Activated T-cell treated with anti-CD3 and anti-CD28 coated beads for 24 hours (primary cell): ENCODE measurements at regions not wholly inside any gene's neighbourhood (a gene's known extent, or its start where the extent isn't known, plus 50 kb on each side); places are given as distances from the start of the nearest gene placed in this dataset.
"Not testable (repeated sequence)": the region's sequence is repeated elsewhere in the genome, so short reads cannot be mapped to it uniquely, and the experiment has no call there.

Source experiments
- DNase-seq: peaks from one replicate; pipeline ENCODE4 v3.0.0-alpha.2; 2020; ENCODE audit warnings: low read depth

DNA sequence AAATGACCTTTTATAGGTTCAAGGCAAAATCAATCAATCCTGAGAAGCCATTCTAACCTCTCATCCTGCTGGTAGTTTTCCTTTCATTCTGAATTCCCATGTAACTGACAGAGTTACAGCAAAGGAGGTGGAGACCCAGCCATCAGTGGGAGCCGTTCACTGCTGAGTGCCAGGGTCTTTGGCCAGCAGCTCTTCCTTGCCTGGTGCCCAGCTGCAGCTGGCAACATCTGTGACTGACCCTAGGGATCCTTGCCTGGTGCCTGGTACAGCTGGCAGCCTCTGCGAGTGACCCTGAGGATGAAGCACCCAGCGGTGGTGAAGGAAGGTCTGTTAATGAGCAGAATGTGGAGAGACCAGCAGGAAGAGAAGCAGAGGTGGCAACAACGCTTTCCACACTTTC, 314.6 kb downstream of the THBS2 start:
- no peak for DNase-seq

- DNase-seq, result no peak
Observed at GRCh38 chr6:168938546-168938945, 315.1 kb downstream of the THBS2 start.

DNA sequence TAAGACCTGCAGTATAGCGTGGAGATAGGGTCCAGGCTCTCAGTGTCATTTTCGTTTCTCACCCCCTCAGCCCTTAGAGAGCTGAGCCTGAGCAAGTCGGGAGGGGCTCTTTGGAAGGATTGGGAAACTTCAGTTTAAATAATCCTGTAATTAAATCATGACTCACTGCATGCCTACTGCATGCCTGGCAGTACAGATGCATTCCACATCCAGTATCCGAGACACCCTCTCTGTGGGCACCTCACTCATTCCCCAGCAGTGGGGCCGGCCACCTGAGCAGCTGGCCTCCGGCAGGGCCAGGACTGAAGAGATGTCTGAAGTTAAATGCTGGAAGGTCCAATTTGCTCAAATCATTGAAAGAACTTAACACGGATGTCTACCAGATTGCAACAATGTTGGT, 316.6 kb downstream of the THBS2 start:
- DNase-seq, result no peak

GRCh38 chr6:168935628-168936010, 318.0 kb downstream of the THBS2 start:
- DNase-seq, result no peak

DNA sequence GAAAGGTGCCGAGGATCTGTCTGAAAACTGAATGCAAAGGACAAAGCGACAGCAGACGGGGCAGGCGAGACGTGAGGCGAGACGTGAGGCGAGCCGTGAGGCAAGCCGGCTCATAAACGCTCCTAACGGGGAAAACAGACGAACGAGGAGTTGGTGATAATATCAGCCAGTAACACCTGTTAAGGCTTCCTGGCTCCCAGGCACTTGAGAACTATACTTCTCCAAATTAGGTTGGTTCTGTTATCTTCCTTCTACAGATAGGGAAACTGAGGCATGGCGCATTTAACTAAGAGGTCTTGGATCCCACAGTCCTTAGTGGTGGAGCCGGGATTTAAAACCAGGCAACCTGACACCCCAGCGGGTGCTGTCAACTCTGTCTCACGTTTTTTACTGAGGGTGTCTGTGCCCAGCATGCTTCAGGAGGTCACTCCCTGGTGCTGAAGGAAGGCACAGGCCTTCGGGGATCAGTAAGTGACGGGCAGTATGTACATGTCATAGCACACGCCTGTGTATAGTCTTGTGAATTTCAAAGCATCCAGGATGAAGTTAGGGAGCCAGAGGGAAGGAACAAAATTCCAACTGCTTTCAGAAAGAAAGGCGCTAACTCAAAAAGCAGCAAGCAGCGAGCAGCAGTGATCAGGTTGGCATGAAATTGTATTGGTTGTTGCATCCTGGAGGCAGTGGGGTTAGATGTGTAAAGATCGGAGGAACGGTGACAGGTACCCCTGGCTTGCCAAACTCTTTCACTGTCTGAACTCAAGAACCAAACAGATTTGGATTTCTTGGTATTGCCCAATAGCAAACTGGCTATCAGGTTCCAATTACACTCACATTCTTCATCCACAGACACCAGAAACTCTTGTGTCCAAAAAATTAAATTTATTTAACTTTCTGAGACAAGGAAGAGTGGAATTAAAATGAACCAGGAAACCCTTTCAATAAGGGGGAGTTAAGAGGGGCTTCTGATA, 318.7 kb downstream of the THBS2 start:
- DNase-seq, result no peak

DNA sequence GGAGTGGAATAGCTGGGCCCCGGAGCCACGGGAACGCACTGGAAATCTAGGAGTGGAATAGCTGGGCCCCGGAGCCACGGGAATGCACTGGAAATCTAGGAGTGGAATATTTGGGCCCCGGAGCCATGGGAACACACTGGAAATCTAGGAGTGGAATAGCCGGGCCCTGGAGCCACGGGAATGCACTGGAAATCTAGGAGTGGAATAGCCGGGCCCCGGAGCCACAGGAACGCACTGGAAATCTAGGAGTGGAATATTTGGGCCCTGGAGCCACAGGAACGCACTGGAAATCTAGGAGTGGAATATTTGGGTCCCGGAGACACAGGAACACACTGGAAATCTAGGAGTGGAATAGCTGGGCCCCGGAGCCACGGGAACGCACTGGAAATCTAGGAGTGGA, 321.5 kb downstream of the THBS2 start:
- DNase-seq, result not testable (repeated sequence)

GRCh38 chr6:168931072-168931471, 322.6 kb downstream of the THBS2 start:
- not testable (repeated sequence) for DNase-seq

DNA sequence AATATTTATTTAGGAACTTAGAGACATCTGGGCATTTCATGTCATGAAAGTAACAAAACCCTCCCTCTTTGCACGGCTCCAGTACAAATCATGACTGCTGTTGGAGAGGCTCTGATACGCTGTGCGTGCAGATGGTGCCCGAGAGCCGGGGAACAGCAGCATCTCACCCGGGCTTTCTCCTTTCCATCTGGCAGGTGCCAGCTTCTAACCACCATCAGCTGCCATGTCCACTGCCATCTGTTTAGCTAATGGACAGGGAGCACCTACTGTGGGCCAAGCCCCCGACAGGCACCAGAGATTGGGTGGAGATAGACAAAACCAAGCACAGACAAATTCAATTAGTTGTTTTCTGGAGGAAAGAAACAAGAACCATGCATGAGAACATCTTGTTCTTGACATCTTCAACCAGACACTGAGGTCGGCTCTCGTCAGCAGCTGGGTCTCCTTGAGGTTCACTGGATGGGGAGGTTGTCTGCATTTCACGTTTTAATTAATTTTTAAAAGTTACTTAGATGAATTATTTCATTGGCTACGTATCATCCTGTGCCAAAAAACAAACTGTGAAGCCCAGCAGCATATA, 323.7 kb downstream of the THBS2 start:
- DNase-seq, result no peak

DNA sequence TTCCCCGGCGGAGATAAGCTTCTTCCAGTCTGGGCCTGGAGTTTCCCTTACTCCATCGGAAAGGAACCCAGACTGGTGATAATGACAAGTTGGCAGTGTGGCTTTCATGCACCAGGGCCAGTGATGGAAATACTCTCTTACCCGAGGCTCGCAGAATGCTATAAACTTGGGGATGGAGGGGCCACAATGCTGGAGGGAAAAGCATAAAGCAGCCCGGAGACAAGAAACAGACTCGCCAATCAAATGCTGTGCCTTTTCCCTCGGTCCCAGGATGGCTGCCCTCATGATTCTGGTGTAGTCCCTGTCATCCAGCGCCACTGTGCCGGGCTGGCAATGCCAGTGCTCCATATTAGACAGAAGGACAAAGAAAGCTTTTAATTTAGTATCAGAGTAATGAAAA, 325.6 kb downstream of the THBS2 start:
- no peak for DNase-seq

DNA sequence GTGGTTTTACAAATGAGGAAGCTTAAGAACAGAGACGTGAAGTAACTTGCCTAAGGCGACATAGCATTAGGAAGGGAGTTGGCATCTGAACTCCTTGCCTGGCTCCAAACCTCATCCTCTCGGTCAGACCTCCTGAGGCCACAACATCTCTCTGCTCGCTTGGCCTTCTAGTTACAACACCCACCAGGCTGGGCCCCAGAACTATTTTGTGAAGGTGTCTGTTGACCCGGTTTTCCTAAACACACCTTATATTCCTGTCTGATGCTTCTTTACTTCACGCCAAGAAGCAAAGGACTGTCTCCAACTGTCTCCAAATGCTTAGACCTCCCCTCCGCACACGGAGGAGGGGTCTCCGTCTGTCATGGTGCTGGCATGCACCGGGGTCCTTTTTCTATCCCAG, 326.6 kb downstream of the THBS2 start:
- DNase-seq, result no peak

DNA sequence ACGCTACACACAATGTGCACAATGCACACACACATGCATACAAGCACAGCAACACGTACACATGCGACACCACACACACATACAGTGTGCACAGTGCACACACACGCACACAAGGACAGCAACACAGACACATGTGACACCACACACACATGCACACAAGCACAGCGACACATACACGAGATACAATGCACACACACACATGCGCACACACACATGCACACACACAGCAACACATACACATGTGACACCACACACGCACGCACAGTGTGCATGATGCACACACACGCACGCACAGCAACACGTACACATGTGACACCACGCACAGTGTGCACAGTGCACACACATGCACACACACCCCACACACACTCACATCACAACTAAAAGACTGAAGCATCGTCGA, 327.3 kb downstream of the THBS2 start:
- no peak for DNase-seq

- no peak for DNase-seq
Observed at GRCh38 chr6:168925671-168926070, 328.0 kb downstream of the THBS2 start.

DNA sequence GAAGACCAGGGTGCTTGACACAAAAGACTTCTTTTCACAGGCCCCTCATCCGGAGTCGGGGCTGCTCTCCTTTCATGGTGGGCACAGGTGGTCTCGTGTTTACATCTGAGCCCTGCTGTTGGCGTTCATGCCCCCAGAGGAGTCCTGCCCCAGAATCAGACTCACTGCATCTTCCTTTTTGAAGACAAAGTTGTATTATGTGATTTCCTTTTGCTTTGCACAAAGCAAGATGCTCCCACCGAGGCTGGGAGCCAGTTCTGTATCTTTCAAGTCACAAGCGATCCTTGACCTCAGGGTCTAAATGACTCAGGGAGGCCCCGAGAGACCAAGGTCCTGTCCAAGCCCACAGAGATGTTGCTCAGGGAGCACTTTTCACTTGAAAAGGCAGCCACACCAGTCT, 330.5 kb downstream of the THBS2 start:
- DNase-seq, result no peak

GRCh38 chr6:168922436-168922835, 331.2 kb downstream of the THBS2 start:
- no peak for DNase-seq

DNA sequence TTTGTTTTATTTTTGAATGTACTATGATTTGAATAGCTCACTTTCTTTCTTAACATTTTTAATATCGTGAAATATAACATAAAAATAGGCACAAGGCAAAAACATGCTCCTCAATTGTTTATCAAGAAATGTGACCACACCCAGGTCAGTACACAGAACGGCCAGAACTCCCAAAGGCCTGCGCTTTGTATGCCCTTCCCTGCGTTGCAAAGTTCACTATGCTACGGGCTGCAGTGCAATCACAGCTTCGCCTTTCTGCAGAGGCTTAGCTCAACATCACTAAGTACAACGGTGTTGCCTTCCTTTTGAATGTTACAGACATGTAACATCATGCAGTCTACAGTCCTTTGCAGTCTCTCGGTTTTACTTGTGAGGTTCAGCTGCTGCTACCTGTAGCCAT, 333.4 kb downstream of the THBS2 start:
- DNase-seq, result no peak

GRCh38 chr6:168919470-168920179, 334.0 kb downstream of the THBS2 start:
- no peak for DNase-seq

DNA sequence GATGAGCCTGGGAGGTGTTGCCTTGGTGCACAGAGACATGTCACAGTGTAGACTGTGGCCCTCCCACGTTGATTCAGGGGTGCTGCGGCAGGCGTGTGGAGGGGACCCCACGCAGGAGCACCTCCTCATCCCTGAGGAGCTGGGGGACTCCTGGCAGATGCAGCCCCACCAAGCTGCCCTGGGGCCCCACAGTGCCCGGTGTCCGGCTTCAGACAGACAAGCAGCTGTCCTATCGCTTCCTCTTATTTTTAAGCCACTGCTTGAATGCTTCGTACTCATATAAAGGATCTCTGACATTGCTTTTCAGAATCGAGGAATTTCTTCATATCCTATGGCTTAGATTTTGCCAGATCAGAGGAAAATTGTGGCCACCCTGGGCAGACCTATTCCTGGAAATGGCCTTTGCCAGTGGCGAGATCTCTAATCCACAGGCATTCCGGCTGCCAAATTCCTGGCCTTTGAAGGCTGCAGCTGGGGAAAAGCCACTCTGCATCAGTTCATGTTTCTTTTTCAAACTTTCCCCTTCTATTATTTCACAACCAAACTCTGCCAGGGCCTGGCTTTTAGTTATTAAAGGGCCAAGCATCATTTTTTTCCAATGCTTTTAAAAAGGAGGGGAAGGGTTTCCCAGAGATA, 337.0 kb downstream of the THBS2 start:
- no peak for DNase-seq

DNA sequence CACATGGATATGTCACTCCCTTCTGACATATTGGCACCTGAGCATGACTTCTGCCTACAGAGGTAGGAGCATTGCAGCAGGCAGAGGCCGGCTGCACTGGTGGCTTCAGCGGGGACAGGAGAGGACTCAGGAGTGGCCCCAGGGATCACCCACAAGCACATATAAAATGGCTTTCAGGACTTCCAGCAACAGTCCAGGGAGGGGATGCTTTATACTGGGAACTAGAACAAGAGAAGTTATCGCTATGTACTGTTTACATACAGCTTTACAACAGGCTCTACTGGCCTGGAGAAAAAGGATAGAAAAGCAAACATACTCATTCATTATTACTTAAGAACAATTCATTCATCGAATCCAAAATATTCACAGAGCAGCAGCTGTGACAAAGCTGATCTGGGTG, 337.8 kb downstream of the THBS2 start:
- no peak for DNase-seq

DNA sequence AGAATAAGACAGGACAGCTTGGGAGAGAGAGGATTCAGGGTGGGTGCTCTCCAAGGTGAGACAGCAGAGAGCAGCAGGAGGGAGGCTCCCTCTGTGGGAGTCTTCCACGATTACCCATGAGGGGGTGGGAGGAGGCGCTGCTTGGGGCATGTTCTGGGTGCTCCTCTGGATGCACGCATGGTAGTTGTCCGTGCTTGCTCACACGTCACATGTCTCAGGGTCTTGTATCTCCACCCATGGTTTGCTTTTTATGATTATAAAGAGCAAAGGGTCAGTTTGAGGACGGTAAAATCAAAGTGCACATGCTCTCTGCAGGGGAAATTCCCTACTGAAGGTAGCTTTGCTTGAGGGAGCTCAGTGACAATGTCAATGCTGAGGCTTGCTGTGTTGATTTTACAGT, 338.4 kb downstream of the THBS2 start:
- DNase-seq, result no peak

GRCh38 chr6:168913866-168914469, 339.7 kb downstream of the THBS2 start:
- no peak for DNase-seq

GRCh38 chr6:168913231-168913865, 340.3 kb downstream of the THBS2 start:
- DNase-seq, result not testable (repeated sequence)

DNA sequence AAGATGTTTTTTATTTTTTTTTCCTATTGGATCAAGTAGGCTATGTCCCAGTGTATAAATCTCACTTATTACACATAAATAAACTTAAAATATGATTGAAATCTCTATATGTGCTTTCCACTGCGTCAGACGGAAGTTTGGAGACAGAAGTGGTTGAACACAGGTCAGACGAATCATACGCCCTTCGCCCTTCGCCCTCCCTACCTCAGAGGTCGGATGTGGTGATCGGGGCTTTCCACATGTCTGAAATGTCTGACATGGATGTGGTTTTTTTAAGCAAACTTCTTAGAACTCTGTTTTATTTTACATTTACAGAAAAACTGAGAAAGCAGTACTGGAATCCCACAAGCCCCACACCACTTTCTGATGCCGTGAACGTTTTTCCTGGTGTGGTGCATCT, 344.4 kb downstream of the THBS2 start:
- no peak for DNase-seq
